ENCODE measurements at regions not wholly inside any gene's neighbourhood (a gene's known extent, or its start where the extent isn't known, plus 50 kb on each side); places are given as distances from the start of the nearest gene placed in this dataset.

GRCh38 chr11:27869701-27870100 is 169.4 kb upstream of the BDNF start:
- H3K27ac ChIP-seq (ENCODE audit: low read length) = no peak overlapping the region
- H3K9me3 ChIP-seq (ENCODE audit: insufficient read depth, low read depth, low read length) = no peaks in the 10 kb centered on the region
- H3K9ac ChIP-seq (ENCODE audit: low read depth, low read length) = no peak overlapping the region
- no peak overlapping the region for H3K4me3 ChIP-seq (ENCODE audit: low read length)
- H3K4me1 ChIP-seq (ENCODE audit: insufficient read depth, low read length) = no peaks in the 10 kb centered on the region; the same call in 1 of the 2 replicates
- H3K27me3 ChIP-seq (ENCODE audit: insufficient read depth, low read length) = no peaks in the 10 kb centered on the region
- no peaks in the 10 kb centered on the region for H3K36me3 ChIP-seq (ENCODE audit: insufficient read depth, low read depth, low read length)

- Histone ChIP-seq H3K27ac (ENCODE audit: low read length) (no peak overlapping the region), H3K9me3 (ENCODE audit: insufficient read depth, low read depth, low read length) (no peaks in the 10 kb centered on the region), H3K27me3 (ENCODE audit: insufficient read depth, low read length) (no peaks in the 10 kb centered on the region), H3K4me1 (ENCODE audit: insufficient read depth, low read length) (no peaks in the 10 kb centered on the region; the same call in 1 of the 2 replicates), H3K36me3 (ENCODE audit: insufficient read depth, low read depth, low read length) (no peaks in the 10 kb centered on the region), H3K4me3 (ENCODE audit: low read length) (no peak overlapping the region), H3K9ac (ENCODE audit: low read depth, low read length) (no peak overlapping the region)
Measured at GRCh38 chr11:27868709-27869108, 168.5 kb upstream of the BDNF start.

GRCh38 chr11:27868226-27868625 is 168.0 kb upstream of the BDNF start:
- H3K4me1 ChIP-seq (ENCODE audit: insufficient read depth, low read length) = no peaks in the 10 kb centered on the region
- no peaks in the 10 kb centered on the region for H3K36me3 ChIP-seq (ENCODE audit: insufficient read depth, low read depth, low read length)

GRCh38 chr11:27865105-27865504 is 164.8 kb upstream of the BDNF start:
- Histone ChIP-seq H3K4me3 (ENCODE audit: low read length) (no peak overlapping the region), H3K9me3 (ENCODE audit: insufficient read depth, low read depth, low read length) (no peaks in the 10 kb centered on the region), H3K27me3 (ENCODE audit: insufficient read depth, low read length) (no peaks in the 10 kb centered on the region)

More at GRCh38 chr11:27868226-27868625, 168.0 kb upstream of the BDNF start:
- no peak overlapping the region for H3K27ac ChIP-seq (ENCODE audit: low read length)
- no peaks in the 10 kb centered on the region for H3K27me3 ChIP-seq (ENCODE audit: insufficient read depth, low read length)
- no peak overlapping the region for H3K4me3 ChIP-seq (ENCODE audit: low read length)
- H3K9ac ChIP-seq (ENCODE audit: low read depth, low read length) = no peak overlapping the region
- no peaks in the 10 kb centered on the region for H3K9me3 ChIP-seq (ENCODE audit: insufficient read depth, low read depth, low read length)

GRCh38 chr11:27864611-27865010 is 164.4 kb upstream of the BDNF start:
- Histone ChIP-seq H3K4me3 (ENCODE audit: low read length) (no peak overlapping the region), H3K36me3 (ENCODE audit: insufficient read depth, low read depth, low read length) (no peaks in the 10 kb centered on the region), H3K9ac (ENCODE audit: low read depth, low read length) (no peak overlapping the region), H3K27ac (ENCODE audit: low read length) (no peak overlapping the region), H3K4me1 (ENCODE audit: insufficient read depth, low read length) (no peaks in the 10 kb centered on the region), H3K27me3 (ENCODE audit: insufficient read depth, low read length) (no peaks in the 10 kb centered on the region), H3K9me3 (ENCODE audit: insufficient read depth, low read depth, low read length) (no peaks in the 10 kb centered on the region)

More at GRCh38 chr11:27865105-27865504, 164.8 kb upstream of the BDNF start:
- Histone ChIP-seq H3K36me3 (ENCODE audit: insufficient read depth, low read depth, low read length) (no peaks in the 10 kb centered on the region), H3K9ac (ENCODE audit: low read depth, low read length) (no peak overlapping the region), H3K27ac (ENCODE audit: low read length) (no peak overlapping the region), H3K4me1 (ENCODE audit: insufficient read depth, low read length) (no peaks in the 10 kb centered on the region)

- Histone ChIP-seq H3K4me1 (ENCODE audit: insufficient read depth, low read length) (no peaks in the 10 kb centered on the region), H3K27ac (ENCODE audit: low read length) (no peak overlapping the region), H3K4me3 (ENCODE audit: low read length) (no peak overlapping the region), H3K36me3 (ENCODE audit: insufficient read depth, low read depth, low read length) (no peaks in the 10 kb centered on the region), H3K27me3 (ENCODE audit: insufficient read depth, low read length) (no peaks in the 10 kb centered on the region), H3K9ac (ENCODE audit: low read depth, low read length) (no peak overlapping the region), H3K9me3 (ENCODE audit: insufficient read depth, low read depth, low read length) (no peaks in the 10 kb centered on the region)
Measured at GRCh38 chr11:27864091-27864491, 163.8 kb upstream of the BDNF start.

GRCh38 chr11:27863637-27864036 is 163.4 kb upstream of the BDNF start:
- H3K36me3 ChIP-seq (ENCODE audit: insufficient read depth, low read depth, low read length) = no peaks in the 10 kb centered on the region
- no peak overlapping the region for H3K4me3 ChIP-seq (ENCODE audit: low read length)
- H3K27ac ChIP-seq (ENCODE audit: low read length) = no peak overlapping the region

GRCh38 chr11:27861706-27862430 is 161.6 kb upstream of the BDNF start:
- Histone ChIP-seq H3K9ac (ENCODE audit: low read depth, low read length) (no peak overlapping the region), H3K4me3 (ENCODE audit: low read length) (no peak overlapping the region), H3K27me3 (ENCODE audit: insufficient read depth, low read length) (no peaks in the 10 kb centered on the region), H3K9me3 (ENCODE audit: insufficient read depth, low read depth, low read length) (no peaks in the 10 kb centered on the region), H3K27ac (ENCODE audit: low read length) (no peak overlapping the region), H3K4me1 (ENCODE audit: insufficient read depth, low read length) (no peaks in the 10 kb centered on the region), H3K36me3 (ENCODE audit: insufficient read depth, low read depth, low read length) (no peaks in the 10 kb centered on the region)

More at GRCh38 chr11:27863637-27864036, 163.4 kb upstream of the BDNF start:
- no peak overlapping the region for H3K9ac ChIP-seq (ENCODE audit: low read depth, low read length)
- no peaks in the 10 kb centered on the region for H3K4me1 ChIP-seq (ENCODE audit: insufficient read depth, low read length)
- H3K27me3 ChIP-seq (ENCODE audit: insufficient read depth, low read length) = no peaks in the 10 kb centered on the region
- H3K9me3 ChIP-seq (ENCODE audit: insufficient read depth, low read depth, low read length) = no peaks in the 10 kb centered on the region

- no peaks in the 10 kb centered on the region for H3K36me3 ChIP-seq (ENCODE audit: insufficient read depth, low read depth, low read length)
- H3K9ac ChIP-seq (ENCODE audit: low read depth, low read length) = no peak overlapping the region
- no peaks in the 10 kb centered on the region for H3K27me3 ChIP-seq (ENCODE audit: insufficient read depth, low read length)
- no peaks in the 10 kb centered on the region for H3K4me1 ChIP-seq (ENCODE audit: insufficient read depth, low read length)
- no peak overlapping the region for H3K27ac ChIP-seq (ENCODE audit: low read length)
- H3K4me3 ChIP-seq (ENCODE audit: low read length) = no peak overlapping the region
- no peaks in the 10 kb centered on the region for H3K9me3 ChIP-seq (ENCODE audit: insufficient read depth, low read depth, low read length)
Measured at GRCh38 chr11:27860811-27861210, 160.6 kb upstream of the BDNF start.

- no peaks in the 10 kb centered on the region for H3K27me3 ChIP-seq (ENCODE audit: insufficient read depth, low read length)
- no peak overlapping the region for H3K27ac ChIP-seq (ENCODE audit: low read length)
- no peaks in the 10 kb centered on the region for H3K4me1 ChIP-seq (ENCODE audit: insufficient read depth, low read length)
- no peak overlapping the region for H3K9ac ChIP-seq (ENCODE audit: low read depth, low read length)
- no peaks in the 10 kb centered on the region for H3K9me3 ChIP-seq (ENCODE audit: insufficient read depth, low read depth, low read length)
- H3K36me3 ChIP-seq (ENCODE audit: insufficient read depth, low read depth, low read length) = no peaks in the 10 kb centered on the region
- no peak overlapping the region for H3K4me3 ChIP-seq (ENCODE audit: low read length)
Measured at GRCh38 chr11:27858866-27859265, 158.6 kb upstream of the BDNF start.

GRCh38 chr11:27857588-27857987 is 157.3 kb upstream of the BDNF start:
- Histone ChIP-seq H3K9ac (ENCODE audit: low read depth, low read length) (no peak overlapping the region), H3K4me3 (ENCODE audit: low read length) (no peak overlapping the region), H3K4me1 (ENCODE audit: insufficient read depth, low read length) (no peaks in the 10 kb centered on the region), H3K27me3 (ENCODE audit: insufficient read depth, low read length) (no peaks in the 10 kb centered on the region), H3K9me3 (ENCODE audit: insufficient read depth, low read depth, low read length) (no peaks in the 10 kb centered on the region), H3K27ac (ENCODE audit: low read length) (no peak overlapping the region), H3K36me3 (ENCODE audit: insufficient read depth, low read depth, low read length) (no peaks in the 10 kb centered on the region)

- Histone ChIP-seq H3K9ac (ENCODE audit: low read depth, low read length) (no peak overlapping the region), H3K4me3 (ENCODE audit: low read length) (no peak overlapping the region), H3K27ac (ENCODE audit: low read length) (no peak overlapping the region), H3K9me3 (ENCODE audit: insufficient read depth, low read depth, low read length) (no peaks in the 10 kb centered on the region), H3K4me1 (ENCODE audit: insufficient read depth, low read length) (no peaks in the 10 kb centered on the region), H3K27me3 (ENCODE audit: insufficient read depth, low read length) (no peaks in the 10 kb centered on the region), H3K36me3 (ENCODE audit: insufficient read depth, low read depth, low read length) (no peaks in the 10 kb centered on the region)
Measured at GRCh38 chr11:27857014-27857413, 156.8 kb upstream of the BDNF start.
